MM.1S (cell line): ENCODE measurements at regions not wholly inside any gene's neighbourhood (a gene's known extent, or its start where the extent isn't known, plus 50 kb on each side); places are given as distances from the start of the nearest gene placed in this dataset.

Experiments
- DNase-seq: peaks from one replicate; pipeline ENCODE4 v3.0.0-alpha.2; 2015
- H2AFZ ChIP-seq: fragments of 300-600 bp; sonication (generic); 2 replicates; pipeline ENCODE4 v1.6.0; 2016; ENCODE audit warnings: antibody characterized with exemption, low read length
- H3F3A ChIP-seq: fragments of 300-600 bp; sonication (generic); 2 replicates; pipeline ENCODE4 v1.6.1; 2016; ENCODE audit warnings: mild to moderate bottlenecking, antibody characterized with exemption, low read length, moderate library complexity, mixed read lengths; ENCODE audit not compliant: insufficient read depth
- H3K27ac ChIP-seq: fragments of 300-600 bp; sonication (generic); 2 replicates; pipeline ENCODE4 v1.5.1; 2016; ENCODE audit warnings: mild to moderate bottlenecking, low read length
- H3K27me3 ChIP-seq: fragments of 300-600 bp; sonication (generic); replicated peaks from 2 replicates; pipeline ENCODE4 v1.6.0; 2016; ENCODE audit warnings: low read length; ENCODE audit not compliant: insufficient read depth
- H3K36me3 ChIP-seq: fragments of 300-600 bp; sonication (generic); replicated peaks from 2 replicates; pipeline ENCODE4 v1.6.1; 2016; ENCODE audit warnings: mild to moderate bottlenecking, low read length, mixed read lengths; ENCODE audit not compliant: insufficient read depth
- H3K4me1 ChIP-seq: fragments of 300-600 bp; sonication (generic); 2 replicates; pipeline ENCODE4 v1.6.1; 2016; ENCODE audit warnings: low read length, mixed read lengths
- H3K4me2 ChIP-seq: fragments of 300-600 bp; sonication (generic); 2 replicates; pipeline ENCODE4 v1.6.0; 2016; ENCODE audit warnings: low read depth, low read length
- H3K4me3 ChIP-seq: fragments of 300-600 bp; sonication (generic); 2 replicates; pipeline ENCODE4 v1.5.1; 2016; ENCODE audit warnings: low read length, mixed read lengths
- H3K79me2 ChIP-seq: fragments of 300-600 bp; sonication (generic); 2 replicates; pipeline ENCODE4 v1.6.1; 2016; ENCODE audit warnings: mixed run types, low read length, mixed read lengths
- H3K9ac ChIP-seq: fragments of 300-600 bp; sonication (generic); 2 replicates; pipeline ENCODE4 v1.6.1; 2016; ENCODE audit warnings: low read length, mixed read lengths
- H3K9me2 ChIP-seq: fragments of 300-600 bp; sonication (generic); replicated peaks from 2 replicates; pipeline ENCODE4 v1.6.1; 2016; ENCODE audit warnings: mild to moderate bottlenecking, low read length, mixed read lengths; ENCODE audit not compliant: insufficient read depth
- H3K9me3 ChIP-seq: fragments of 300-600 bp; sonication (generic); replicated peaks from 2 replicates; pipeline ENCODE4 v1.6.1; 2016; ENCODE audit warnings: mild to moderate bottlenecking, low read length, mixed read lengths; ENCODE audit not compliant: insufficient read depth
- H4K20me1 ChIP-seq: fragments of 300-600 bp; sonication (generic); 2 replicates; pipeline ENCODE4 v1.6.1; 2016; ENCODE audit warnings: mild to moderate bottlenecking, low read length, moderate library complexity, mixed read lengths; ENCODE audit not compliant: insufficient read depth
- EZH2 ChIP-seq: fragments of 300-600 bp; sonication (generic); optimal IDR thresholded peaks from 2 replicates; pipeline ENCODE3; 2017; ENCODE audit warnings: low read depth, mild to moderate bottlenecking, antibody characterized with exemption, low read length, mixed read lengths
- EZH2phosphoT487 ChIP-seq: fragments of 300-600 bp; sonication (generic); IDR thresholded peaks from 2 replicates; pipeline ENCODE4 v1.6.1; 2018; ENCODE audit warnings: antibody characterized with exemption, low read length
- TF ChIP-seq, protein P1 (sequence below): fragments of 300-600 bp; sonication (generic); IDR thresholded peaks from 2 replicates; pipeline ENCODE4 v1.5.1; 2016; ENCODE audit warnings: antibody characterized with exemption, low read length, mixed read lengths

DNA sequence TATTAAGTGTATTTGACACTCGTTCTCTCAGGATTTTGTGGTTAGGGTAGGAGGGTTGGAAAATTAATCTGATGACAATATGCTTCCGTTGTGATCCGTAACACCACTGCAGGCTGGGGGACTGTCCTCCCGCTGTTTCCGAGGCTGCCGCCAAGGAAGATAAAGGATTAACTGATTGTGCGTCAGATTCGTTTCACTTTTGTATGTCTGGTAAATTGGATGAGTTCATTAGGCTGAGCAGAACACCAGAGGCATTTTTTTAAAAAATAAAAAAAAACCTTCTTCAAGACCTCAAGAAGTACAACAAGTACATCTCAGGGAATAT is 486.7 kb upstream of the SALL1 start:
- Histone ChIP-seq H3K4me3 (no peak overlapping the region), H3K27ac (no peak overlapping the region), H3K9me2 (no peaks in the 10 kb centered on the region), H3K9me3 (no peaks in the 10 kb centered on the region), H3K4me1 (no peaks in the 10 kb centered on the region), H3K27me3 (no peaks in the 10 kb centered on the region), H3K79me2 (no peaks in the 10 kb centered on the region), H3K36me3 (no peaks in the 10 kb centered on the region), H2AFZ (no peak overlapping the region), H3K4me2 (no peak overlapping the region), H3F3A (no peaks in the 10 kb centered on the region), H4K20me1 (no peaks in the 10 kb centered on the region), H3K9ac (no peak overlapping the region)
- no peak for DNase-seq
- TF ChIP-seq, protein P1, sequence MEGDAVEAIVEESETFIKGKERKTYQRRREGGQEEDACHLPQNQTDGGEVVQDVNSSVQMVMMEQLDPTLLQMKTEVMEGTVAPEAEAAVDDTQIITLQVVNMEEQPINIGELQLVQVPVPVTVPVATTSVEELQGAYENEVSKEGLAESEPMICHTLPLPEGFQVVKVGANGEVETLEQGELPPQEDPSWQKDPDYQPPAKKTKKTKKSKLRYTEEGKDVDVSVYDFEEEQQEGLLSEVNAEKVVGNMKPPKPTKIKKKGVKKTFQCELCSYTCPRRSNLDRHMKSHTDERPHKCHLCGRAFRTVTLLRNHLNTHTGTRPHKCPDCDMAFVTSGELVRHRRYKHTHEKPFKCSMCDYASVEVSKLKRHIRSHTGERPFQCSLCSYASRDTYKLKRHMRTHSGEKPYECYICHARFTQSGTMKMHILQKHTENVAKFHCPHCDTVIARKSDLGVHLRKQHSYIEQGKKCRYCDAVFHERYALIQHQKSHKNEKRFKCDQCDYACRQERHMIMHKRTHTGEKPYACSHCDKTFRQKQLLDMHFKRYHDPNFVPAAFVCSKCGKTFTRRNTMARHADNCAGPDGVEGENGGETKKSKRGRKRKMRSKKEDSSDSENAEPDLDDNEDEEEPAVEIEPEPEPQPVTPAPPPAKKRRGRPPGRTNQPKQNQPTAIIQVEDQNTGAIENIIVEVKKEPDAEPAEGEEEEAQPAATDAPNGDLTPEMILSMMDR: no peak
- TF ChIP-seq EZH2 (no peak), EZH2phosphoT487 (no peak)

DNA sequence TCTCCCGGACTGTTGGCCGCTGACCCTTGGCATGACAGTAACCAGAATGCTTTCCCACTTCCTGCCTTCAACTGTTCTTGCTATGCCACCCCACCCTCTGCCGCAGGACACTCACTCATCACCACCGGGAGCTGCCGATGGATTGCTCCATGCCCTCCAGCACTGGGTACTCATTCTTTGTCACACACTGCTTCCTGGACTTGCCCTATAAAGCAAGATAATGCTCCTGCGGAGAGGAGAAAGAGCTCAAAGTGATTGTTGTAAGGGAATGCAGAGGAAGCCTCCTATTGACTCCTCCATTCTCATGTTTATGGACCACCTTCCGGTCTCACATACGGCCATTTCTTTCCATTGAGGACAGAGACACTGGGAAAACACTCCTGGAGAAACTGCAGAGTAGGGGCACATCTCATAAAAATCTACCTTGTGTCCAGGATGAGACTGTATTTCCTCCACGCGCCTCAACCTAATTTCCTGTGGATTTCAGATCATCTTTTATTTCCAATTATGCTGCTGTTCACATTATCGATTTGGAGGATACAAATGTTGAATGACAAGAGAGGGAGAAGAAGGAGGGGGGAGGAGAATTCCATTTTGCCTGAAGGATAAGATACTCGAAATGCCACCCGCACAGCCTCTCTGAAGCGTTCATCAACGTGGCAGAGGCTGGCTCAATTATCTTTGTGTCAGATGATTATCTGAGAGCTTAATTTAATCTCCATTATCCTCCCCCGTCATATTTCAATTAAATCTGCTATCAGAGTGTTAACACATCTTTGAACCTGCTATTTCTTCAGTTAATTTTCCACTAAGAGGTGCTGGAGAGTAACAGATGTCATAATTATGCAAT is 486.1 kb upstream of the SALL1 start:
- Histone ChIP-seq H3K9ac (no peak overlapping the region), H3K9me3 (no peaks in the 10 kb centered on the region), H4K20me1 (no peaks in the 10 kb centered on the region), H3K4me2 (no peak overlapping the region), H3K27me3 (no peaks in the 10 kb centered on the region), H3K9me2 (no peaks in the 10 kb centered on the region), H3K4me1 (no peaks in the 10 kb centered on the region), H3F3A (no peaks in the 10 kb centered on the region), H3K27ac (no peak overlapping the region), H3K79me2 (no peaks in the 10 kb centered on the region), H3K4me3 (no peak overlapping the region), H3K36me3 (no peaks in the 10 kb centered on the region), H2AFZ (no peak overlapping the region)
- TF ChIP-seq EZH2 (no peak), EZH2phosphoT487 (no peak)
- TF ChIP-seq, protein P1: no peak
- DNase-seq: no peak

DNA sequence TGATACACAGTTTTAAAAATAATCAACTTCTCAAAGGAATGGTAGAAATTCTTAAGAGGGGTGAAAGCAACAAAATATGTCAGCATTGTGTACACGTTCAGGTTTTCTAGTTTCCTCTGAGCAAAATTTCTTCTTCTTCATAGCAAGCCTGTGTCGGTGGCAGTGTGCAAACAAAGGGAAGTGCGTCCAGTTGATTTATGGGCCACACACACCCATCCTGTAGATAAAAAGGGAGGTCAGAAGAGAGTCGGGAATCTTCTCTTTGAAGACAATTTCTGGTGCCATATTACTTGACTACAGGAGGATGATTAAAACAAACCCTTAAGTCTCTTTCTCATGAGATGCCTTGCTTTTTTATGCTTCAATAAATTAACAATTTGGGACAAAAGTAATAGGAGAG is 484.1 kb upstream of the SALL1 start:
- Histone ChIP-seq H3K79me2 (no peaks in the 10 kb centered on the region), H3K27me3 (no peaks in the 10 kb centered on the region)
- TF ChIP-seq EZH2: no peak
- TF ChIP-seq EZH2phosphoT487: no peak
- TF ChIP-seq, protein P1: no peak

More for the DNA sequence above, 484.1 kb upstream of the SALL1 start:
- Histone ChIP-seq H3K36me3 (no peaks in the 10 kb centered on the region), H2AFZ (no peak overlapping the region), H3K27ac (no peak overlapping the region), H4K20me1 (no peaks in the 10 kb centered on the region), H3K9me3 (no peaks in the 10 kb centered on the region), H3K4me1 (no peaks in the 10 kb centered on the region), H3K9ac (no peak overlapping the region), H3K4me3 (no peak overlapping the region), H3F3A (no peaks in the 10 kb centered on the region), H3K9me2 (no peaks in the 10 kb centered on the region), H3K4me2 (no peak overlapping the region)
- DNase-seq: no peak
